GM19372 (cell line): ENCODE measurements at regions not wholly inside any gene's neighbourhood (a gene's known extent, or its start where the extent isn't known, plus 50 kb on each side); places are given as distances from the start of the nearest gene placed in this dataset.

Experiments
- ATAC-seq: cut with Tn5 transposase; IDR thresholded peaks from one replicate; pipeline ENCODE4 v1.9.1; 2021; ENCODE audit warnings: mild to moderate bottlenecking, low read depth, moderate library complexity; ENCODE audit not compliant: unreplicated experiment

- ATAC-seq: no peak
Observed at GRCh38 chr1:67632811-67633655, 52.0 kb upstream of the GADD45A start.

DNA sequence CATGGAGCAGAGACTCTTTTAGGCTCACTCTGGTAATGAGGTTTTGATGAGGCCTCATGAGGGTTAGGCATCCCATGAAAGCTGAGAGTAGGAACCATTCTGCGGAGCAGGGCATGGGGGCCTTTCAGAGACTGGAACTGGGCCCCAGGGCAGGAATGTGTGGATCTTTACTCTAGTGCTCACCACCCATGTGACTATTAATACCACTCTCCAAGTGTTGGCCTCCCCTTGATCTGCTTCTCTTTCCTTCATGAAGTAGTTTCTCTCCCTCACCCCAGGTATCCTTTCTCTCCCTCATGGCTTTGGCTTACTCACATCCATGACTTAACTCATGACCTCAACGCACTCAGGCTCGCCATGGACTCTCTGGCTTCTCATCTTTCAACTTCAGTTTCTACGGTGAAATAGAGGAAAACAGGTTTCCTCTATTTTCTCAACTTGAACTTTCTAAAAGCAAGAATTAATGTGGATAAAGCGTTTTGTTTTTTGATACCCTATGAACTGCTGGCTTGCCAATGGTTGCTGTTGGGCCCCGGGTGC, 50.5 kb upstream of the GADD45A start:
- ATAC-seq: no peak

GRCh38 chr1:67635055-67635809, 49.8 kb upstream of the GADD45A start:
- ATAC-seq: no peak
